Ascending aorta (tissue), 2 donors: ENCODE measurements at regions not wholly inside any gene's neighbourhood (a gene's known extent, or its start where the extent isn't known, plus 50 kb on each side); places are given as distances from the start of the nearest gene placed in this dataset.

Experiments
- DNase-seq, 2 donors: peaks; one replicate each; pipeline ENCODE4 v3.0.0-alpha.2; 2019; ENCODE audit warnings: low spot score in 2 of 2
- H3K27ac ChIP-seq, 2 donors: fragments of 200-600 bp; sonication (generic); one replicate each; pipeline ENCODE4 v1.5.1; 2016 to 2017; ENCODE audit warnings: mild to moderate bottlenecking in 1 of 2
- H3K27me3 ChIP-seq: fragments of 200-600 bp; sonication (generic); one replicate; pipeline ENCODE4 v1.5.1; 2017
- H3K36me3 ChIP-seq, 2 donors: fragments of 200-600 bp; sonication (generic); one replicate each; pipeline ENCODE4 v1.5.1; 2016
- H3K4me1 ChIP-seq, 2 donors: fragments of 200-600 bp; sonication (generic); one replicate each; pipeline ENCODE4 v1.5.1; 2016 to 2017; ENCODE audit warnings: mild to moderate bottlenecking in 1 of 2
- H3K4me3 ChIP-seq, 2 donors: fragments of 200-600 bp; sonication (generic); one replicate each; pipeline ENCODE4 v1.5.1; 2016 to 2017; ENCODE audit warnings: mild to moderate bottlenecking in 1 of 2
- H3K9me3 ChIP-seq, 2 donors: fragments of 200-600 bp; sonication (generic); one replicate each; pipeline ENCODE4 v1.5.1; 2016
- intact Hi-C: fragments of 100-400 bp; cut with DNase I; formaldehyde crosslinking; loops from one replicate; pipeline ENCODE4 v1.15.1; 2023
- TF ChIP-seq, protein P1 (sequence below), 3 experiments: fragments of 200-600 bp in 2 of 3; fragments of 450-650 bp in 1 of 3; sonication (generic) in 2 of 3; IDR thresholded peaks; one replicate each; pipeline ENCODE4 v1.5.1; 2016 to 2019; ENCODE audit warnings: antibody characterized with exemption in 3 of 3, mild to moderate bottlenecking in 1 of 3, moderate library complexity in 1 of 3

GRCh38 chr6:84539122-84539856 lies 225.1 kb downstream of the TBX18 start:
- Histone ChIP-seq H3K36me3 (no peaks in the 10 kb centered on the region), H3K27ac (no peak overlapping the region), H3K9me3 (peaks cover 0 to 13% of the 10 kb centered on the region in 2 donors), H3K4me3 (no peak overlapping the region), H3K27me3 (no peaks in the 10 kb centered on the region), H3K4me1 (no peaks in the 10 kb centered on the region)
- TF ChIP-seq, protein P1, sequence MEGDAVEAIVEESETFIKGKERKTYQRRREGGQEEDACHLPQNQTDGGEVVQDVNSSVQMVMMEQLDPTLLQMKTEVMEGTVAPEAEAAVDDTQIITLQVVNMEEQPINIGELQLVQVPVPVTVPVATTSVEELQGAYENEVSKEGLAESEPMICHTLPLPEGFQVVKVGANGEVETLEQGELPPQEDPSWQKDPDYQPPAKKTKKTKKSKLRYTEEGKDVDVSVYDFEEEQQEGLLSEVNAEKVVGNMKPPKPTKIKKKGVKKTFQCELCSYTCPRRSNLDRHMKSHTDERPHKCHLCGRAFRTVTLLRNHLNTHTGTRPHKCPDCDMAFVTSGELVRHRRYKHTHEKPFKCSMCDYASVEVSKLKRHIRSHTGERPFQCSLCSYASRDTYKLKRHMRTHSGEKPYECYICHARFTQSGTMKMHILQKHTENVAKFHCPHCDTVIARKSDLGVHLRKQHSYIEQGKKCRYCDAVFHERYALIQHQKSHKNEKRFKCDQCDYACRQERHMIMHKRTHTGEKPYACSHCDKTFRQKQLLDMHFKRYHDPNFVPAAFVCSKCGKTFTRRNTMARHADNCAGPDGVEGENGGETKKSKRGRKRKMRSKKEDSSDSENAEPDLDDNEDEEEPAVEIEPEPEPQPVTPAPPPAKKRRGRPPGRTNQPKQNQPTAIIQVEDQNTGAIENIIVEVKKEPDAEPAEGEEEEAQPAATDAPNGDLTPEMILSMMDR (IDR thresholded peaks at IDR 0.05): no peak
- no peak for DNase-seq
- intact Hi-C loops: no loop called here

DNA sequence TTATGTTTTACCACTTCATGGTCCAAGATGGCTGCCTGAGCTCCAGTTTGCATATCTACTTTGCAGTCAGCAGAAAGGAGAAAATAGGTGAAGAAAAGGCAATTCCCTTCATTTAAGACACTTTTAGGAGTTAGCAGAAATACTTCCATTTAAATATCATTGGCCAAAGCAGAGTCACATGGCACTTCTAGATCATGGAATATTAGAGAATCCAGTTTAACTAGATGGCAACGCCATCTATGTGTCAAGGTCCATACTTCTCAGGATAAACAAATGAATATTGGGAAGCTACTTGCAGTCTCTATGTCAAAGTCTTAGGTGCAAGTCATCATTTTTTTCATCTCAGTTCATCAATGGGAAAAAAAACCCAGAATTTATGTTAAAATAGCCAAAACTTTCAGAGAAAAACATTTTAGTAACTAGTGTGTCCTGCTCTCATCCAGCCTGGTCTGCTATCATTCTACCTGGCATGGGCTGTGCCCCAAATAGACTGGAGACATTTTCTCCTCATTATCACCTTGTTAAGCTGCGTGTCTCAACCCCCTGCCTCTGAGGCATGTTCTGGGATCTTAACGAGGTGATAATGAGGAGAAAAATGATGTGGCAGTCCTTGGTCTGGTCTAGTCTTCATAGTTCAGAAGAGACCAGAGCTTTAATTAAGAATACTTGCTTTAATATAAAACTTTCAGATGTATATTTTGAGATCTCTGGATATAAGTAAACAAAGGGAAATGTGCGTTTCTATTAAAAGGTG lies 227.3 kb downstream of the TBX18 start:
- H3K27ac ChIP-seq: no peak overlapping the region
- H3K27me3 ChIP-seq: no peaks in the 10 kb centered on the region
- TF ChIP-seq, protein P1 (IDR thresholded peaks at IDR 0.05): no peak
- no peaks in the 10 kb centered on the region for H3K36me3 ChIP-seq
- intact Hi-C loops: no loop called here
- H3K9me3 ChIP-seq: peaks cover 0 to 10% of the 10 kb centered on the region in 2 donors
- H3K4me3 ChIP-seq: no peak overlapping the region
- no peaks in the 10 kb centered on the region for H3K4me1 ChIP-seq
- no peak for DNase-seq

GRCh38 chr6:84528201-84528600 lies 236.2 kb downstream of the TBX18 start:
- TF ChIP-seq, protein P1 (IDR thresholded peaks at IDR 0.05): no peak
- H3K4me1 ChIP-seq: no peaks in the 10 kb centered on the region
- intact Hi-C loops: no loop called here
- no peak overlapping the region for H3K4me3 ChIP-seq
- peaks cover 0 to 12% of the 10 kb centered on the region in 2 donors for H3K9me3 ChIP-seq
- no peak overlapping the region for H3K27ac ChIP-seq
- no peaks in the 10 kb centered on the region for H3K36me3 ChIP-seq
- no peaks in the 10 kb centered on the region for H3K27me3 ChIP-seq
- DNase-seq: no peak

GRCh38 chr6:84526631-84527030 lies 237.8 kb downstream of the TBX18 start:
- Histone ChIP-seq H3K4me1 (peaks cover 3 to 6% of the 10 kb centered on the region in 2 donors), H3K4me3 (no peak overlapping the region), H3K36me3 (no peaks in the 10 kb centered on the region), H3K27ac (no peak overlapping the region), H3K27me3 (no peaks in the 10 kb centered on the region), H3K9me3 (peaks cover 0 to 2% of the 10 kb centered on the region in 2 donors)
- intact Hi-C loops: no loop called here
- TF ChIP-seq, protein P1 (IDR thresholded peaks at IDR 0.05): no peak
- no peak for DNase-seq

DNA sequence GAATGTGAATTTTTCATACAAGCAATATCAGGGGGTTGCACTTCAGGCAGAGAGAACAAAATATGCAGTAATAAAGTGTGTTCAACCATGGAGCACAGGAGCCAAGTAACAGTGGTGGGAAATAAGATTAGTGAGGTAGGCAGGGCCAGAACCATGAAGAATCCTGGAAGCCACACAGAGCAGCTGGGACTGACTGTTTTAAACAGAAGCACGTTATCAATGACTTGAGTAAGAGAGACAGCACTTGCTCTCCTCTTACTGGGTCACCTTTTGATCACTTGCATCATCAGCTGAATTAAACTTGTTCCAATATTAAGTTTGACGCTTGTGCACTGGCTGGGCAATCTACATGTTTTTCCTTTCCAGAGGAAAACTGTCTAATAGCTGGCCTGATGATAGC lies 238.5 kb downstream of the TBX18 start:
- Histone ChIP-seq H3K36me3 (no peaks in the 10 kb centered on the region), H3K9me3 (no peaks in the 10 kb centered on the region), H3K4me3 (no peak overlapping the region), H3K4me1 (peaks cover 3 to 6% of the 10 kb centered on the region in 2 donors), H3K27ac (no peak overlapping the region), H3K27me3 (no peaks in the 10 kb centered on the region)
- intact Hi-C loops: no loop called here
- TF ChIP-seq, protein P1 (IDR thresholded peaks at IDR 0.05): no peak
- DNase-seq: no peak
